OCI-LY1 (cell line): ENCODE measurements at regions not wholly inside any gene's neighbourhood (a gene's known extent, or its start where the extent isn't known, plus 50 kb on each side); places are given as distances from the start of the nearest gene placed in this dataset.

ENCODE experiments used
- CTCF ChIP-seq: fragments of 200-600 bp; sonication (generic), shearing (Covaris generic); IDR thresholded peaks from 2 replicates; pipeline ENCODE4 v1.5.1; 2017; ENCODE audit warnings: mild to moderate bottlenecking, antibody characterized with exemption, low read length, moderate library complexity, mixed read lengths
- EZH2 ChIP-seq: fragments of 200-600 bp; sonication (generic), shearing (Covaris generic); IDR thresholded peaks from 2 replicates; pipeline ENCODE4 v1.8.0; 2017; ENCODE audit warnings: borderline replicate concordance, mixed run types, mild to moderate bottlenecking, antibody characterized with exemption, low read length, moderate library complexity, mixed read lengths

GRCh38 chr6:156392648-156393047 is 384.5 kb upstream of the ARID1B start:
- TF ChIP-seq CTCF: no peak
- TF ChIP-seq EZH2: no peak
